GM12873 (cell line): ENCODE measurements at regions not wholly inside any gene's neighbourhood (a gene's known extent, or its start where the extent isn't known, plus 50 kb on each side); places are given as distances from the start of the nearest gene placed in this dataset.

Source experiments
- TF ChIP-seq, protein P1 (sequence below): IDR thresholded peaks from 2 replicates; pipeline ENCODE4 v1.5.1; 2012; ENCODE audit warnings: low read depth, mild to moderate bottlenecking, moderate library complexity, low read length, control low read depth; ENCODE audit not compliant: insufficient read depth; ENCODE audit errors: missing control alignments

DNA sequence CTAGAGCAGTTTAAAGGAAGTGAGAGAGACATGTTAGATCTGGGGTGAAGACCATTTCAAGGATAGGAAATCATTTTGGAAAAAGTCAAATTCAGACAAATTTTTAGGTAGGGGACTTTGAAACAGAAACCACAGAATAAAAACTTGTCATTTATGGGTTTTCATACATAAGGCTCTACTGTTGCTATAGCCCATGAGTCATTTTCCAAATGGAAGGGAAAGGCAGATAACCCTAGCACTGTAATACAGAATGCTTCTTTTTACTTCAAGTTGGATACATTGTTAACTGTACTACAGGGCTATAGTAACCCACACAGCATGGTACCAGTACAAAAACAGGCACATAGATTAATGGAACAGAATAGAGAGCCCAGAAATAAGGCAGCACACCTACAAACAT lies 455.4 kb downstream of the EBF1 start:
- TF ChIP-seq, protein P1, sequence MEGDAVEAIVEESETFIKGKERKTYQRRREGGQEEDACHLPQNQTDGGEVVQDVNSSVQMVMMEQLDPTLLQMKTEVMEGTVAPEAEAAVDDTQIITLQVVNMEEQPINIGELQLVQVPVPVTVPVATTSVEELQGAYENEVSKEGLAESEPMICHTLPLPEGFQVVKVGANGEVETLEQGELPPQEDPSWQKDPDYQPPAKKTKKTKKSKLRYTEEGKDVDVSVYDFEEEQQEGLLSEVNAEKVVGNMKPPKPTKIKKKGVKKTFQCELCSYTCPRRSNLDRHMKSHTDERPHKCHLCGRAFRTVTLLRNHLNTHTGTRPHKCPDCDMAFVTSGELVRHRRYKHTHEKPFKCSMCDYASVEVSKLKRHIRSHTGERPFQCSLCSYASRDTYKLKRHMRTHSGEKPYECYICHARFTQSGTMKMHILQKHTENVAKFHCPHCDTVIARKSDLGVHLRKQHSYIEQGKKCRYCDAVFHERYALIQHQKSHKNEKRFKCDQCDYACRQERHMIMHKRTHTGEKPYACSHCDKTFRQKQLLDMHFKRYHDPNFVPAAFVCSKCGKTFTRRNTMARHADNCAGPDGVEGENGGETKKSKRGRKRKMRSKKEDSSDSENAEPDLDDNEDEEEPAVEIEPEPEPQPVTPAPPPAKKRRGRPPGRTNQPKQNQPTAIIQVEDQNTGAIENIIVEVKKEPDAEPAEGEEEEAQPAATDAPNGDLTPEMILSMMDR, result no peak

DNA sequence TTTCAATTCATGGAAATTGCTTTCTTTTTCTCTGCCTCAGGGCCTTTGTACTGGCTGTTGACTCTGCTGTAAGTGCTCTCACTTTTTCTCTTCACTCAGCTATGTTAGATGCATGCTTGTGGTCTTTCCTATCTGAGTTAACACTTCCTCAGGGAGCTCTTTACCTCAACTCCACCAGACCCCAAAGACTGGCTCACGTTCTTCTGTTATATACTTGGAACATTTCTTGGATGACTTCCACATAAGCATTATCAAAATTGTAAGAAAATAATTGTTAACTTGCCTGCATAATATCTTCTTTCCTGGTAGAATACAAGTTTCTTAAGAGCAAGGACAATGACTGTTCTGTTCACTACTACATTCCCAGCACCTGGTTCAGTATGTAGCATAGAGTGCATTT lies 455.9 kb downstream of the EBF1 start:
- TF ChIP-seq, protein P1, result no peak

DNA sequence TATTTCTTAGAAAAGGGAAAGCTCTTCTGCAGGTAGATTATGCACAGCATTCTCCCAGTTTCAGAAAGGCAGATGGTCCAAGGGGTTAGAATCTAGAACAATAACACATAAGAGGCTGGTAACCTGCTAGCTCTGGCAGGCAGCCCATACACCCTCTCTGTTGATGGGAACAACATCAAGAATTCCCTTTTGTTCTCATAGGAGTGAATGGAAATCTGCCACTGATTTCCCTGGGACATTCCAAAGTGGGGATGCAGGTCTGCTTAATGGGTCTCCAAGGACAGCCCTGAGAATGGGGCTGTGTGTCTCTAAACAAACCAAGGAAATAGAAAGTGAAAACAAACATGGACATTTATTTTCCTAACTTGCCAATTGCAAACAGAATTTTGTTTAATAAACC lies 456.8 kb downstream of the EBF1 start:
- TF ChIP-seq, protein P1, result no peak

DNA sequence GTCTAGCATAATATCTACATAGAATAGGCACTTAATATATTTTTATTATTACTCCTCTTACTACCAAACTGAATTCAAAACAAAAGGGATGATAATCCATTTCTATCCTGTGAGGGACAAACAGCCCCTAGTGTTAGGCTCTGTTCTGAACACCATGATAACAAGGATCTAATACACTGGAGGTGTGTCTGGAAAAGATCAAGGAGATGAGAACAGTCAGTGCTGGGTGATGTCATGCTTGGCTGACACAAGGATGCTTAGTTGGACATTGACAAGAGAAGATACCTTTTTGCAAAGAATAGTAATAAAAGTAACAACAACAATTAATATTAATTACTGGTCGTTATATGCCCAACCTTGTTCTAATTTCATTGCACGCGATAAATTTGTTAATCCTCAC lies 458.7 kb downstream of the EBF1 start:
- TF ChIP-seq, protein P1, result no peak

DNA sequence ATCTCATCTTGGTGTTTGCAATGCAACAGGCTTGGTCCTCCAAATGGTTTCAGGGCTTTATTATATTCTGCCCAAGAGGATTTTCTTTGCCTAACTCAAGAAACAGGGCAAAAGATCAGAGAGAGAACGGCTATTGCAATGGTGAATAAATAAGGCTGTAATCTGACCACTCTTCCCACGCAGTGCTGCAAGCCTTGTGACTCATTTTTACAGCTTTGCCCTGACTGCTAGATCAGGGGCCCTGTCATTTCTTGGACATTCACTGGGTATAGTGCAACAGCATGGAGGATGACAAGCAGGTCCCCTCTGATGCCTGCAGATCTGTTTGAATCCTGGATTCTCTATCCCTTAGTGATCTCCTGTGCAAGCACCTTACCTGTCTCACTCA lies 459.1 kb downstream of the EBF1 start:
- TF ChIP-seq, protein P1, result no peak

DNA sequence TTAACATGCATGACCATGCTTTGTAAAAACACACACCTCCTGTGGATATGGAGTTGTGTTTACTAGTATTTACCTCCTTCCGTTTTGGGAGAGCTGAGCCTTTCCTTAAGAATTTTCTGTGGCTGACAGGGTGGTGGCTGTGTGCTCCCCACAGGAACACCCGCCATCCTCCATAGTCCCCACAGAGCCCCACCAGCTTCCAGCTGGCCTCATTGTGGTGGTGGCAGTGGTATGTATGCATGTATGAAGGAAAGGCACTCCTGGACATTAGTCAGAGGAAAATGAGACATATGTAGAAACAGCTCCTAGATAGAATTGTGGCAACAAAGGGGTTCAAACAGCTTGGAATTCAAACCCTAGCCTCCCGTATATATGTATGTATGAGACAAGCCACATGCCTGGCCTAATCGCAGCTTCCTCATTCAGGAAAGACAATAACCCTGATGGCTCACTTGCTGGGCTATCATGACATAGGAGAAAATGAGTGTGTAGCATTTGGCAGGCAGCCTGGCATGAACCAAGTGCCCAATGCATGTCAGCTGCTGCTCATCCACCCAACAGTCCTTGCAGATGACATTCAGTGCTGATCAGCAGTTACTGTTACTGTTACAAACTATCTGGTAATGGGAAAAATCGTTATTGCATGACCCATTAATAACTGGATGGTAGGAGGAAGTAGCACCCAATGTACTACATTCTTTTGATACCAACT lies 459.7 kb downstream of the EBF1 start:
- TF ChIP-seq, protein P1, result no peak

DNA sequence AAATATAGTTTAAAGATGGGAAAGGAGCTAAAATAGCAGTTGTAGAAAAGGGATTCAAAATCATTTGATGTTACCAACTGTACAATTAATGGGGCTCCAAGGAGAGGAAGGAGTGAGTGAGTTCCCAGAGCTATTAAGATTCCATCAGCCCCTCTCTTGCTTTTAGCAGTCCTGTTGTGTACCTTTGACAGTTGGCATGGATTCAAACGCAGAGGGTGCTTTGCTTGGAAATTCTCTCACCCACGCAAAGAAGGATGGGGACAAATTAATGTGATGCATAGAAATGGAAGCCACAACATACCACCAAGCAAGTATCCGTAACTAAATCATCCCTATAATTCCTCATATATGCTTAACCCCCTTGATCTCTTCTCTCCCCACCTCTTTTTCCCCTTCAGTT lies 461.3 kb downstream of the EBF1 start:
- TF ChIP-seq, protein P1, result no peak
